Neural progenitor cell (in vitro differentiated cells): ENCODE measurements at regions not wholly inside any gene's neighbourhood (a gene's known extent, or its start where the extent isn't known, plus 50 kb on each side); places are given as distances from the start of the nearest gene placed in this dataset.

Experiments
- CTCF ChIP-seq: fragments of 200-600 bp; sonication (generic); IDR thresholded peaks from 2 replicates; pipeline ENCODE4 v1.5.1; 2017; ENCODE audit warnings: antibody characterized with exemption, mild to moderate bottlenecking
- EZH2 ChIP-seq: fragments of 200-600 bp; sonication (generic); IDR thresholded peaks from 2 replicates; pipeline ENCODE4 v1.6.1; 2017; ENCODE audit warnings: antibody characterized with exemption, mild to moderate bottlenecking, moderate library complexity
- EZH2phosphoT487 ChIP-seq: fragments of 200-600 bp; sonication (generic); IDR thresholded peaks from 2 replicates; pipeline ENCODE4 v1.6.1; 2017; ENCODE audit warnings: antibody characterized with exemption

- no peak for TF ChIP-seq CTCF
- no peak for TF ChIP-seq EZH2
- peak; percentile 45 for TF ChIP-seq EZH2phosphoT487
Measured at GRCh38 chr3:80234706-80235105, 466.9 kb upstream of the ROBO1 start.
